Colonic mucosa (tissue), 4 donors: ENCODE measurements at regions not wholly inside any gene's neighbourhood (a gene's known extent, or its start where the extent isn't known, plus 50 kb on each side); places are given as distances from the start of the nearest gene placed in this dataset.

Experiments used
- DNase-seq: peaks from one replicate; pipeline ENCODE4 v3.0.0-alpha.2; 2020
- H3K27ac ChIP-seq: fragments of 200-600 bp; one replicate; pipeline ENCODE4 v1.8.0; 2021
- H3K27me3 ChIP-seq: fragments of 200-600 bp; one replicate; pipeline ENCODE4 v1.8.0; 2021
- H3K36me3 ChIP-seq: fragments of 200-600 bp; one replicate; pipeline ENCODE4 v1.8.0; 2021
- H3K4me1 ChIP-seq: fragments of 200-600 bp; one replicate; pipeline ENCODE4 v1.8.0; 2021; ENCODE audit warnings: mild to moderate bottlenecking
- H3K4me3 ChIP-seq: fragments of 200-600 bp; one replicate; pipeline ENCODE4 v1.8.0; 2021
- H3K9ac ChIP-seq, 2 donors: one replicate each; pipeline ENCODE4 v1.7.0; 2013; ENCODE audit warnings: control low read depth in 2 of 2, low read depth in 2 of 2, low read length in 2 of 2
- H3K9me3 ChIP-seq: fragments of 200-600 bp; one replicate; pipeline ENCODE4 v1.8.0; 2021
- intact Hi-C: fragments of 100-400 bp; cut with DNase I; formaldehyde crosslinking; loops from one replicate; pipeline ENCODE4 v1.14.1; 2022
- TF ChIP-seq, protein P1 (sequence below): fragments of 200-600 bp; IDR thresholded peaks from one replicate; pipeline ENCODE4 v1.8.0; 2022; ENCODE audit warnings: antibody characterized with exemption, mild to moderate bottlenecking
- donor health status: healthy.
- donor health status: DM: no; HTN: no; CAD: no.
- donor health status: DM: no; HTN: no; CAD: no.

DNA sequence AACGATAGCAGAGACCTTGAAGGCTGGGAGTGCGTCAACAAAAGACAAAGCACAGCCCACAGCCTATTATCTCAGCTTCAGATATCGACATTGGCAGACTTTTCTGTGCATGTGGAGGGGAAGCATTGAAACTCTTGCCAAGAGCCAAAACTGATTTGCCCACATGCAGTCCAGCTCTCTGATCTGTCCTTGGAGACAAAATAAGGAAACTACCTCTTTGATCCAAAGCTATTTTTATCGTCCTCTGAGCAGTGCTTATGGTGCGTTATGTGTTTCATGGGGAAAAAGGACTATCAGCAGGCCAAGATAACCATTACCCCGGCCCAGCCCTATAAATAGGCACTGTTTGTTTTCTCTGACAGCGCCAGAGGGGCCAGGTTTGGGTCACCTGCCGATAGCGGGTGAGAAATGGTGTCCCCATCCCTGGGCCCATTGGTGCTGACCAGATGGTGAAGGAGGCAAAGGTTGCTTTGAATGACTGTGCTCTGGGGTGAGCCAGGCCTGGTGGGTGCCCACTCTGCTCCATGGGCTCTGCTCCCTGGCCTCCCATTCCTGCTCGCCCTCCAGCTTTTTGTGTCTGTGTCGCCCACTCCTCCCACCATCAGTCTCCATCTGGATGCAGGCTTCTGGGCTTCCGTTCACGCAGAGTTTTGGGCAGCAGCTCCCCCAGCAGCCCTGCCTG lies 176.1 kb upstream of the HS6ST1 start:
- H3K4me3 ChIP-seq, result no peak overlapping the region
- no peaks in the 10 kb centered on the region for H3K27me3 ChIP-seq
- no peak overlapping the region for H3K27ac ChIP-seq
- DNase-seq, result no peak
- TF ChIP-seq, protein P1, sequence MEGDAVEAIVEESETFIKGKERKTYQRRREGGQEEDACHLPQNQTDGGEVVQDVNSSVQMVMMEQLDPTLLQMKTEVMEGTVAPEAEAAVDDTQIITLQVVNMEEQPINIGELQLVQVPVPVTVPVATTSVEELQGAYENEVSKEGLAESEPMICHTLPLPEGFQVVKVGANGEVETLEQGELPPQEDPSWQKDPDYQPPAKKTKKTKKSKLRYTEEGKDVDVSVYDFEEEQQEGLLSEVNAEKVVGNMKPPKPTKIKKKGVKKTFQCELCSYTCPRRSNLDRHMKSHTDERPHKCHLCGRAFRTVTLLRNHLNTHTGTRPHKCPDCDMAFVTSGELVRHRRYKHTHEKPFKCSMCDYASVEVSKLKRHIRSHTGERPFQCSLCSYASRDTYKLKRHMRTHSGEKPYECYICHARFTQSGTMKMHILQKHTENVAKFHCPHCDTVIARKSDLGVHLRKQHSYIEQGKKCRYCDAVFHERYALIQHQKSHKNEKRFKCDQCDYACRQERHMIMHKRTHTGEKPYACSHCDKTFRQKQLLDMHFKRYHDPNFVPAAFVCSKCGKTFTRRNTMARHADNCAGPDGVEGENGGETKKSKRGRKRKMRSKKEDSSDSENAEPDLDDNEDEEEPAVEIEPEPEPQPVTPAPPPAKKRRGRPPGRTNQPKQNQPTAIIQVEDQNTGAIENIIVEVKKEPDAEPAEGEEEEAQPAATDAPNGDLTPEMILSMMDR, result no peak
- no peaks in the 10 kb centered on the region for H3K9me3 ChIP-seq
- intact Hi-C loops, result no loop called here
- no peaks in the 10 kb centered on the region for H3K36me3 ChIP-seq
- no peaks in the 10 kb centered on the region for H3K4me1 ChIP-seq
- H3K9ac ChIP-seq, result no peak overlapping the region

DNA sequence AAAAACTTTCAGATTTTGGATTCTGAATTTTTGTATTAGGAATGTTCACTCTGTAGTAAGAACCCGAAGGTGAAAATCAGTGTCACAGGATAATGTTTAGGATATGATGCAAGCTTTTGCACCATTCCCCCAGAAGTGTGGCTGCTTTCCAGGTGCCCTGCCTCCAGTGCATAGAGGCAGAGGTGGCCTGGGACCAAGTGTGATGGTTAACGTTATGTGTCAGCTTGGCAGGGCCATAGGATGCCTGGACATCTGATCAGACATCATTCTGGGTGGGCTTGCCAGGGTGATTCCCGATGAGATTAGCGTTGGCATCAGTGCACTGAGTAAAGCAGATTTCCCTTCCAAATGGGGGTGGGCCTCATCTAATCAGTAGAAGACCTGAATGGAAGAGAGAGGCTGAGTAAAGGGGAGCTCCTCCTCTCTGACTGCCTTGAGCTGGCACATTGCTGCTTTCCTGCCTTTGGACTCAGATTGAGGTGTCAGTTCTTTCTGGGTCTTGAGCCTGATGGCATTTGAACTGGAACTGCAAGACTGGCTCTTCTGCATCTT lies 177.4 kb upstream of the HS6ST1 start:
- no peak overlapping the region for H3K4me3 ChIP-seq
- H3K27me3 ChIP-seq, result no peaks in the 10 kb centered on the region
- H3K36me3 ChIP-seq, result no peaks in the 10 kb centered on the region
- no peak for DNase-seq
- intact Hi-C loops, result no loop called here
- TF ChIP-seq, protein P1, result no peak
- H3K9ac ChIP-seq, result no peak overlapping the region
- H3K9me3 ChIP-seq, result no peaks in the 10 kb centered on the region
- no peaks in the 10 kb centered on the region for H3K4me1 ChIP-seq
- H3K27ac ChIP-seq, result no peak overlapping the region

DNA sequence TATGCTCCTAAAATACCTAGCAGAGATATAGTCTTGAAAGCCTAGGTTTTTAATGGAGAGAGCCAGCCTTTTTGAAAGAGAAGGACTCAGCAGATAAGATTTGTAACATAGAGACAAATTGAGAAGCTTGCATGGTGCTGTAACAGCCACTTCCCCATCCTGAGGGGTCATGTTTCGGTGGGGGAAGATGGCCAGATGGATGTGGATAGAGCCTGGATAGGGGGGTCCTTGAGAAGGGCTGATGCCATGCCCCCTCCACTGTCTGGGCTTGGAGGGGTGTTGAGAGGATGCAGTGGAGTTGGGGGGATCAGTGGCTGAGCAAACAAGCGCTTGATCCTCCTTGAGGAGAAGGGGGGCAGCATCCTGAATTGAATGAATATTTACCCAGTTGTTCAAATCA lies 178.0 kb upstream of the HS6ST1 start:
- no peaks in the 10 kb centered on the region for H3K4me1 ChIP-seq
- no peaks in the 10 kb centered on the region for H3K9me3 ChIP-seq
- intact Hi-C loops, result no loop called here
- no peak for DNase-seq
- no peak overlapping the region for H3K4me3 ChIP-seq
- TF ChIP-seq, protein P1, result no peak
- no peaks in the 10 kb centered on the region for H3K36me3 ChIP-seq
- H3K27ac ChIP-seq, result no peak overlapping the region
- H3K27me3 ChIP-seq, result no peaks in the 10 kb centered on the region
- no peak overlapping the region for H3K9ac ChIP-seq

DNA sequence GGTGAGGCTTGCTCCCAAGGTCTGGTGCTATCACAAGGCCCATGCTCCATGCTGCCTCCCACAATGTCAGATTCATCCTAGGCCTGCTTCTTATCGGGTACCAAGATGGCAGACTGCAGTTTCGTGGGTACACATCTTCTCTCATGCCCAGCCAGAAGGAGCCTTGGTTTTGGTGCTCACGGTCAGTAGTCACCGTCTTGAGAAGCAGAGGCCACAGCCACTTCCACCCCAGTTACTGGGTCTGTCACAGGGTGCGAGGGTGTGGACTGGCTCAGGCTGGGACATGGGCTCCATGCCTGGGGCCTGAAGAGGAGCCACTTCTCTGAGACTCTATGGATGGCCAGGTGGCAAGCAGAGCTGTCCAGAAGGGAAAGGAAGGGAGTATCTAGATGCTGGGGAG lies 178.8 kb upstream of the HS6ST1 start:
- Histone ChIP-seq H3K4me3 (no peak overlapping the region), H3K9ac (no peak overlapping the region), H3K27ac (no peak overlapping the region), H3K4me1 (no peaks in the 10 kb centered on the region), H3K27me3 (no peaks in the 10 kb centered on the region), H3K36me3 (no peaks in the 10 kb centered on the region), H3K9me3 (no peaks in the 10 kb centered on the region)
- DNase-seq, result no peak
- TF ChIP-seq, protein P1, result no peak
- intact Hi-C loops, result no loop called here

DNA sequence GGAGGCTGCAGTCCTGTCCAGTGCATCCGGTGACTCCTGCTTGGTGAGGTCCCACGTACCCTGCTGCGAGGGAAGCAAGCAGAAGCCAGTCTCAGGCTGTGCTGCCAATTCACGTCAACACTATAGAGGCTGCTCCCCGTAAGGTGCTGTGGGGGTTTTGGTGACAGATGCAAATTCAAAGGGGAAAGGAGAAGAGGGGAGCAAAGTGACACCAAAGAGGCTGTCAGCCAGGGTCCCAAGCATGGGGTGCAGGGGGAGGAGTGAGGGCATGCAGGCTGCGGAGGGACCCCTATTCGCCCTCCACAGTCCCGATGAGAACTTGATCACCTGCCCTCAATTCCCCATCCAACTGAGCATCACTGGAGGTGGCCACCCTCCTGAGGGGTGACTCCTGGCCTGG lies 179.4 kb upstream of the HS6ST1 start:
- H3K9me3 ChIP-seq, result no peaks in the 10 kb centered on the region
- TF ChIP-seq, protein P1, result no peak
- no peaks in the 10 kb centered on the region for H3K4me1 ChIP-seq
- H3K27ac ChIP-seq, result no peak overlapping the region
- intact Hi-C loops, result no loop called here
- no peak overlapping the region for H3K4me3 ChIP-seq
- H3K27me3 ChIP-seq, result no peaks in the 10 kb centered on the region
- no peak for DNase-seq
- no peaks in the 10 kb centered on the region for H3K36me3 ChIP-seq
- no peak overlapping the region for H3K9ac ChIP-seq
